Natural killer cell (primary cell): ENCODE measurements at regions not wholly inside any gene's neighbourhood (a gene's known extent, or its start where the extent isn't known, plus 50 kb on each side); places are given as distances from the start of the nearest gene placed in this dataset.

ENCODE experiments used
- ATAC-seq, 3 donors: fragments of 150-1000 bp in 2 of 3; fragments of 200-7000 bp in 1 of 3; cut with Tn5 transposase; 1 replicate in 1 of 3; 2 replicates in 2 of 3; pipeline ENCODE4 v1.10.0; 2021; ENCODE audit warnings: mild to moderate bottlenecking in 2 of 3, moderate library complexity in 2 of 3
- DNase-seq, 2 donors: peaks; one replicate each; pipeline versions ENCODE4 v3.0.0 to v3.0.0-alpha.2; 2013 to 2021; ENCODE audit warnings: mixed read lengths in 1 of 2
- H3K27ac ChIP-seq: one replicate; pipeline ENCODE4 v1.5.1; 2013; ENCODE audit warnings: mild to moderate bottlenecking, low read length
- H3K27me3 ChIP-seq: one replicate; pipeline ENCODE4 v1.6.1; 2013; ENCODE audit warnings: low read length; ENCODE audit not compliant: control insufficient read depth, insufficient read depth
- H3K36me3 ChIP-seq: one replicate; pipeline ENCODE4 v1.6.1; 2013; ENCODE audit warnings: low read length; ENCODE audit not compliant: control insufficient read depth, insufficient read depth
- H3K4me1 ChIP-seq: one replicate; pipeline ENCODE4 v1.6.1; 2013; ENCODE audit warnings: low read length; ENCODE audit not compliant: control insufficient read depth, insufficient read depth
- H3K4me3 ChIP-seq: one replicate; pipeline ENCODE4 v1.5.1; 2013; ENCODE audit warnings: low read length
- H3K9me3 ChIP-seq: one replicate; pipeline ENCODE4 v1.6.1; 2013; ENCODE audit warnings: low read length; ENCODE audit not compliant: control insufficient read depth, insufficient read depth
- H3K27ac Mint-ChIP-seq, 2 donors: one replicate each; pipeline ENCODE4 v1.8.0; 2022; ENCODE audit warnings: mild to moderate bottlenecking in 2 of 2, mixed read lengths in 2 of 2, moderate library complexity in 1 of 2
- H3K27me3 Mint-ChIP-seq, 2 donors: one replicate each; pipeline ENCODE4 v1.8.0; 2022; ENCODE audit warnings: low read depth in 2 of 2, mixed read lengths in 2 of 2
- H3K36me3 Mint-ChIP-seq: one replicate; pipeline ENCODE4 v1.8.0; 2022; ENCODE audit warnings: mixed read lengths
- H3K4me1 Mint-ChIP-seq, 2 donors: one replicate each; pipeline ENCODE4 v1.8.0; 2022; ENCODE audit warnings: mixed read lengths in 2 of 2
- H3K4me3 Mint-ChIP-seq: one replicate; pipeline ENCODE4 v1.8.0; 2022; ENCODE audit warnings: mild to moderate bottlenecking, moderate library complexity, mixed read lengths
- H3K9me3 Mint-ChIP-seq, 2 donors: one replicate each; pipeline ENCODE4 v1.8.0; 2022; ENCODE audit warnings: mixed read lengths in 2 of 2
- CTCF ChIP-seq: fragments of 200-600 bp; IDR thresholded peaks from one replicate; pipeline ENCODE4 v1.8.0; 2022; ENCODE audit warnings: antibody characterized with exemption
- WGBS: methylation state at CpG from one replicate; pipeline ENCODE4 v1.1.7; 2013; ENCODE audit warnings: missing lambda C conversion rate; ENCODE audit not compliant: insufficient coverage; 5-methylcytosine and 5-hydroxymethylcytosine counted together
- intact Hi-C: fragments of 100-400 bp; cut with micrococcal nuclease; formaldehyde crosslinking; loops from one replicate; pipeline ENCODE4 v1.14.2; 2022

GRCh38 chr4:179029683-179030082 is 1587.4 kb upstream of the AGA start:
- ATAC-seq (no peak), DNase-seq (no peak)
- H3K36me3 ChIP-seq = no peaks in the 10 kb centered on the region
- no peaks in the 10 kb centered on the region for H3K9me3 ChIP-seq
- no peaks in the 10 kb centered on the region for H3K4me1 ChIP-seq
- Mint-ChIP-seq H3K27ac (no peak overlapping the region), H3K27me3 (no peaks in the 10 kb centered on the region), H3K36me3 (peaks cover 32% of the 10 kb centered on the region), H3K4me3 (no peak overlapping the region), H3K9me3 (peaks cover 21 to 39% of the 10 kb centered on the region in 2 donors), H3K4me1 (no peaks in the 10 kb centered on the region)
- TF ChIP-seq CTCF = no peak
- H3K4me3 ChIP-seq = no peak overlapping the region
- WGBS = no CpG with 5 or more reads among the region's 1 CpG
- H3K27me3 ChIP-seq = no peaks in the 10 kb centered on the region
- no peak overlapping the region for H3K27ac ChIP-seq
- intact Hi-C loops = no loop called here

- Mint-ChIP-seq H3K36me3 (no peaks in the 10 kb centered on the region), H3K4me3 (no peak overlapping the region), H3K27ac (no peak overlapping the region), H3K4me1 (no peaks in the 10 kb centered on the region), H3K9me3 (peaks cover 11 to 13% of the 10 kb centered on the region in 2 donors), H3K27me3 (no peaks in the 10 kb centered on the region)
- no peak for ATAC-seq
- no peak overlapping the region for H3K4me3 ChIP-seq
- no peak for DNase-seq
- H3K27me3 ChIP-seq = no peaks in the 10 kb centered on the region
- no peaks in the 10 kb centered on the region for H3K36me3 ChIP-seq
- intact Hi-C loops = no loop called here
- H3K9me3 ChIP-seq = no peaks in the 10 kb centered on the region
- no peak for TF ChIP-seq CTCF
- H3K27ac ChIP-seq = no peak overlapping the region
- 79% methylated on average over 1 of the region's 1 CpG for WGBS
- H3K4me1 ChIP-seq = no peaks in the 10 kb centered on the region
Observed at GRCh38 chr4:179040259-179040658, 1598.0 kb upstream of the AGA start.

- Histone ChIP-seq H3K36me3 (no peaks in the 10 kb centered on the region), H3K27ac (no peak overlapping the region), H3K9me3 (peaks cover 5% of the 10 kb centered on the region), H3K4me3 (no peak overlapping the region), H3K27me3 (no peaks in the 10 kb centered on the region), H3K4me1 (no peaks in the 10 kb centered on the region)
- no peak for TF ChIP-seq CTCF
- Mint-ChIP-seq H3K36me3 (peaks cover 10% of the 10 kb centered on the region), H3K4me3 (no peak overlapping the region), H3K27ac (no peak overlapping the region), H3K9me3 (peaks cover 6% of the 10 kb centered on the region in 2 donors), H3K27me3 (no peaks in the 10 kb centered on the region), H3K4me1 (no peaks in the 10 kb centered on the region)
- no peak for ATAC-seq
- no peak for DNase-seq
- intact Hi-C loops = no loop called here
- WGBS = 76% methylated on average over 5 of the region's 6 CpGs
Observed at GRCh38 chr4:179048839-179049453, 1606.7 kb upstream of the AGA start.

GRCh38 chr4:179051206-179051605 is 1609.0 kb upstream of the AGA start:
- ATAC-seq (no peak), DNase-seq (no peak)
- no peaks in the 10 kb centered on the region for H3K27me3 ChIP-seq
- H3K27ac Mint-ChIP-seq = no peak overlapping the region
- no peak overlapping the region for H3K4me3 ChIP-seq
- H3K36me3 Mint-ChIP-seq = peaks cover 10% of the 10 kb centered on the region
- peaks cover 5% of the 10 kb centered on the region for H3K9me3 ChIP-seq
- H3K9me3 Mint-ChIP-seq = peaks cover 4 to 6% of the 10 kb centered on the region in 2 donors
- intact Hi-C loops = no loop called here
- H3K4me1 Mint-ChIP-seq = no peaks in the 10 kb centered on the region
- H3K27ac ChIP-seq = no peak overlapping the region
- no peaks in the 10 kb centered on the region for H3K4me1 ChIP-seq
- WGBS = 80% methylated on average over 1 of the region's 1 CpG
- H3K27me3 Mint-ChIP-seq = no peaks in the 10 kb centered on the region
- H3K36me3 ChIP-seq = no peaks in the 10 kb centered on the region
- no peak overlapping the region for H3K4me3 Mint-ChIP-seq
- TF ChIP-seq CTCF = no peak
